NCI-H2029 treated with DMSO at 0.1 percent for 48 hours (cell line): ENCODE measurements at regions not wholly inside any gene's neighbourhood (a gene's known extent, or its start where the extent isn't known, plus 50 kb on each side); places are given as distances from the start of the nearest gene placed in this dataset.

Source experiments
- DNase-seq: peaks from one replicate; lab custom pipeline; 2025; lab: John Stamatoyannopoulos, UW

- peak; percentile 99 for DNase-seq
Observed at GRCh38 chr3:14286887-14287500, 108.4 kb downstream of the LSM3 start.

GRCh38 chr3:14288177-14288788, 109.7 kb downstream of the LSM3 start:
- DNase-seq = no peak

GRCh38 chr3:14288833-14289451, 110.3 kb downstream of the LSM3 start:
- DNase-seq = no peak

GRCh38 chr3:14289590-14290461, 111.2 kb downstream of the LSM3 start:
- no peak for DNase-seq

DNA sequence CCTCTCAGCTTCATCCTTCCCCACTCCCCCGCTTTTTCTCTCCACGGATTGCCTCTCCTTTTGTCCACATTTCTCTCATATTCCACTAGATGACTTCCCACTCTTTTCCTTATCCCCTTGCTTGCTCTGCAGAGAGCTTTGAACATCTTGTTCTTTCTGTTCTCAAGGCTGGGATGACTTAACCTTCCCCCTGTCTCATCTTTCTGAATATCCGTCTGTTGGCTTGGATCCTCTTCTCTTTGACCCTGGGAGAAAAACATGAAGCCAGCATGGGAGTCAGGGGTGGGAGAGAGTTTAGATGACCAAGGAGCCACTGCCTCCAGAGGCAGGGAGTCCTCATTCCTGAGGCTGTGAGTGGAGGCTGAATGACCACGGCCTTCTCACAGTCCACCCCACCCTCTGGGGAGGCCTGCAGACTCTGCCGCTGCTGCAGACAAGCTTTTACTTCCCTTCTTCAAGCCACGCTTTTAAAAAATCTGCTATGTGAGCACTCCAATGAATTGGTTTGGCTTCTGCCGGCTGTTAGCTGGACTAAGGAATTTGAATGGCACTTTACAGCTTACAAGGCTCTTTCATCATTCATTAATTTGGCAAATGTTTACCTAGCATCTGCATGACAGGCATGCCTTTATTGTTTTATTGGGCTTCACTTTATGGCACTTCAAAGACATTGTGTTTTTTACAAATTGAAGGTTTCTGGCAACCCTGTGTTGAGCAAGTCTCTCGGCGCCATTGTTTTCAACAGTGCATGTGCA, 111.6 kb upstream of the SLC6A6 start:
- DNase-seq = peak; percentile 20

GRCh38 chr3:14295037-14295436, 107.4 kb upstream of the SLC6A6 start:
- no peak for DNase-seq

- no peak for DNase-seq
Observed at GRCh38 chr3:14295801-14296200, 106.6 kb upstream of the SLC6A6 start.

DNA sequence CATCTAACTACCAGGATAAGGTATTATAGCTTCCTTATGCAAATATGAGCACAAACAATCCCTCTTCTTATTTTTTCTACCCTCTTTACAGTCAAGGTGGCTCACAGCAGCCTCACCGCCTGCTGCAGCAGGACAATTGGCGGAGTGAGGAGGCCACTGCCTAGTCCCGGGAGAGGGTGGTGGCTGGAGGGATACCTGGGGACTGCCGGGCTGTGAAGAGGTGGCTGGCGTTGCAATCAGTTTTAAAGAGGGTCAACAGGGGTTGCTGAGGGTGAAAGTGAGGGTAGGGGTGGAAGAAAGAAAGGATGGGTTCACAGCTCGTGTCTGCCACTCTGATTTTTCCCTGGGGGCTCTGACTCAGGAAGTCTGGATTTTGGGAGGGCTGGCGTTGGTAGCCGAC, 105.1 kb upstream of the SLC6A6 start:
- DNase-seq = no peak

GRCh38 chr3:14297784-14298236, 104.6 kb upstream of the SLC6A6 start:
- DNase-seq = no peak

DNA sequence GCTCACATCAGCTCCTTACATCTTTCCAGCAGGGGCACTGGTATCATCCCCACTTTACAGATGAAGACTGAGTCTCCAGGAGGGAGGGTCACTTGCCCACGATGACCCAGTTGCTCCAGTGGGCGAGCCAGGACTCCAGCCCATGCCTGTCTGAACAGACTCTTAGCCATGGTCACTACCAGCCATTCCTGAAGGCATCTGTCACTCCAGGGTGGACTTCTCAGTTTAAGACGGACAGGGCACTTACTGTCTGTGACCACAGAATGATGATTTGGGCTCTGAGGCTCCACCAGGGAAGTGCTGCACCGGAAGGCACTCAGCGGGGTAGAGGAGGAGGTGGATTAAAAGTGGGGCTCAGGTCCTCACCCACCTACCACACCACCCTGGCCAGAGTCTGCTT, 104.0 kb upstream of the SLC6A6 start:
- DNase-seq = no peak

DNA sequence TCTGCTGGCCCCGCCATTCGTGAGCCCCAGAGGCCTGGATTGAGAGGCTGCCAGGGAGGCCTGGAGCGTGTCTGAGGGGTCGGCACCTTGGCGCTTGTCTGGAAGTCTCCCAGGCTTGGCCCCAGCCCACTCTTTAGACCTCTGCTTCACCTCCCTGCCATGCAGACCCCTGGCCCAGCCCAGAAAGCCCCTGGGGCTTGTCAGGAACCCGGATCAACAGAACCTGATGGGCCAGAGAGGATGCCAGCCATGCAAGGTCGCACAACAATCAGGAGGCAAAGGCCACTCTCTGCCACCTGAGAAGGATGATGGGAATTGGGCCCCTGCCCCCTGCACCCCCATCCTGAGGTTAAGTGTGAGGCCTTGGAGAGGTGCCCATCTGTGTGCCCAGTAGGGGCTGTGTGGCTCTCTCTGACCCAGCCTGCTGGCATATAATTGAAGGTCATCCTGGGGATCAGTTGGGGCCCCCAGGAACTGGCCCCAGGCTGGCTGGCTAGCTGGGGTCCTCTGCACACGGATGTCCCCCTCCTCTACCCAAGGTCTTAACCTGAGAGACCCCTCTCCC, 103.3 kb upstream of the SLC6A6 start:
- no peak for DNase-seq

GRCh38 chr3:14299767-14300166, 102.6 kb upstream of the SLC6A6 start:
- no peak for DNase-seq

DNA sequence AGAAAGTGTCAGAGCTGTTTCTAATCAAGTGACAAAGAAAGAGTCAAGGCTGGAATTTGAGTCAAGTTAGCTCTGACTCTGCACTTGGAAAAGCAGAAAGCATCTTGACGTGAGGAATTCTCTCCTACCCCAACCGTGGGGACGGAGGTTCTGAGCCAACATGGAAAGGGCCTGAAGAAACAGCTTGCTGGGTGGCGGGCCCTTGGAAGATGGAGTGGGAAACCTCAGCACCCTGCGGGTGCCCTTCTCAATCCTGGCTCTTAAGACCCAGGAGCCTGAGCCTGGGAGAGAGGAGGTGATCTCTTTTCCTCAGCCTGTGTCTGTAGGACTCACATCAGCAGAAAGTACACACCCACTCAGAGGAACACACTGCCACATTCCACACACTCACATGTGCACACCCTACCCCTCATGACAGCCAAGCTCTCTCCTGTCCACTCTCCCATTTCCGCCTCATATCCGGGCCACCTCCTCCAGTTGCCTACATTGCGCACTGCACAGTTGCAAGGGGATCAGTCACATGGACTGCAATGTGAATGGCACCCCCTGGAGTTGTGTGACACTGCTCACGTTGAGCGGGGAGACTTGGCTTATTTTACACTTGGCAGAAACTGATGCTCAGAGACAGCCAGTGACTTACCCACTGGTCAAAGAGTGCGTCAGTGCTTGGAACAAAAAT, 101.5 kb upstream of the SLC6A6 start:
- DNase-seq = no peak

DNA sequence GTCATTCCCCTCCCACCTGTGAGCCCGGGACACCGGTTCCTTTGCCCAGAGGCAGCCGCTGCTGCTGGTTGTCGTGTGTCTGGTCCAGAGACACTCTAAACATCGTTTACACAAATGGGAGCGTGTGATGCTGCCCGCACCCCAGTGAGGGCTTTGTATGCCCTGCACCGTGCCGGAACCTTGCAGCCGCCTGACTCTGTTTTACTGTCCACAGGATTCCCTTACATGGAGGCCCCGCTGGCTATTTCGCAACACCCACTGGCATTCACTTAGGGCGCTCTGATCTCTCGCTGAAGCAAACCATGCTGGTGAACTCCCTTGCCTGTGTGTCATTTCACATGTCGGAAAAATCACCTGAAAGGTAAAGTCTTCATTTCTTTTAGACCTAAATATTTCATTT, 100.8 kb upstream of the SLC6A6 start:
- DNase-seq = no peak

- no peak for DNase-seq
Observed at GRCh38 chr3:14303336-14304100, 98.9 kb upstream of the SLC6A6 start.

- DNase-seq = peak; percentile 31
Observed at GRCh38 chr3:14304101-14305045, 98.0 kb upstream of the SLC6A6 start.

GRCh38 chr3:14305324-14305723, 97.1 kb upstream of the SLC6A6 start:
- DNase-seq = no peak

DNA sequence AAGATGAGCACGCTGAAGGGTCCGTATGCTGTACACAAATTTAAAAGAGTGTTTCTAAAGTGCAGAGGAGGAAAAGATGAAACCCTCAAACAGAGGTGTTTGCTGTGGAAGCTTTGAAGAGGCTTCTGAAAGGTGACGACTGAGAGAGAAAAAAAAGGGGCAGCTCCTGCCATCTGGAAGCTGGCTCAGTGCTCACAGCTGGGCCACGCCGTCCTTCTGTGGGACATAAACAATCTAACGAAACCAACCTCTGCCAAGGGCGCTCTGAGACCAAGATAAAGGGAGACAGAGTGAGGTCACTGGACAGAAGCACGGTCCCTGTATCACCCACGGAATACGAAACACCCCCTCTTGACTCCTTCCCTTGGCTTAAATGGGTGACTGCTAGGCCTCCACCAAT, 96.3 kb upstream of the SLC6A6 start:
- DNase-seq = no peak
